ENCODE measurements at regions not wholly inside any gene's neighbourhood (a gene's known extent, or its start where the extent isn't known, plus 50 kb on each side); places are given as distances from the start of the nearest gene placed in this dataset.

DNA sequence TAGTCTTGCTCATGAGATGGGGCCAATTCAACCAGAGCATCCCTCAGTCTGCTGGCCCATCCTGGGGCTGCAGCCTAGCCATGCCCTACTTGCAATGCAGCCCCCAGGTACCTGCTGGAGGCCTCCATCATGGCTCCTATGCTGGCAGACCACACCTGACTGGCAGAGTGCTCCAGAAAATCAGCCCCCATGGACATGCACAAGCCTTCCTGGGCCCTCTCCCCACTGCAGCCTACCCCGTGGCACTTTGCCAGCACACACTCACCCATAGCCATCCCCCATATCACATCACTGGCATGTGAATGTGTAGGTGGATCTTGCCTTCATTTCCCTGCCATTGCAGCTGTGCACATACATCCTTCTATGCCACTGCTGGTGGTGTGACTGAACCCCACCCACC is 381.8 kb downstream of the UBE2NL start:
- Histone ChIP-seq H3K36me3 (ENCODE audit: control insufficient read depth in 1 of 2, insufficient read depth in 2 of 2, low read length in 2 of 2) (no peaks in the 10 kb centered on the region), H4K20me1 (ENCODE audit: insufficient read depth) (no peaks in the 10 kb centered on the region), H3K4me1 (ENCODE audit: control insufficient read depth in 1 of 2, insufficient read depth in 2 of 2, low read length in 2 of 2) (no peaks in the 10 kb centered on the region), H3K4me2 (ENCODE audit: low read length) (no peak overlapping the region), H2AFZ (ENCODE audit: low read depth, low read length, poor library complexity, severe bottlenecking) (no peak overlapping the region), H3K79me2 (ENCODE audit: insufficient read depth, low read length) (no peaks in the 10 kb centered on the region), H3K9ac (ENCODE audit: low read length) (no peak overlapping the region), H3K4me3 (replicated peaks in 1 of 2; ENCODE audit: low read depth in 1 of 2, low read length in 2 of 2) (no peak overlapping the region), H3K27ac (ENCODE audit: low read depth, low read length) (no peak overlapping the region), H3K27me3 (ENCODE audit: insufficient read depth, low read length) (no peaks in the 10 kb centered on the region), H3K9me2 (ENCODE audit: insufficient read depth) (no peaks in the 10 kb centered on the region), H3K9me3 (ENCODE audit: control insufficient read depth in 1 of 2, insufficient read depth in 1 of 2, low read depth in 1 of 2, low read length in 2 of 2) (no peaks in the 10 kb centered on the region)
- intact Hi-C loops (cut with micrococcal nuclease): no loop called here
- ChIA-PET POLR2A (no interaction called here), CTCF (no interaction called here), RAD21 (ENCODE audit: low non-redundant PET in 1 of 2, low total read pairs in 2 of 2, uncharacterized antibody in 2 of 2, unreplicated experiment in 2 of 2) (no interaction called here)
- ATAC-seq (no peak), DNase-seq (ENCODE audit: low read depth, low spot score) (no peak)
- no peak for TF ChIP-seq EZH2phosphoT487 (IDR thresholded peaks at IDR 0.05; ENCODE audit: borderline replicate concordance)
- TF ChIP-seq ELF1 (IDR thresholded peaks at IDR 0.05; ENCODE audit: borderline replicate concordance, low read depth): no peak
- no peak for TF ChIP-seq POLR2A (IDR thresholded peaks at IDR 0.05; ENCODE audit: borderline replicate concordance, extremely low read depth, insufficient read depth, insufficient read length)
- TF ChIP-seq, protein P1, sequence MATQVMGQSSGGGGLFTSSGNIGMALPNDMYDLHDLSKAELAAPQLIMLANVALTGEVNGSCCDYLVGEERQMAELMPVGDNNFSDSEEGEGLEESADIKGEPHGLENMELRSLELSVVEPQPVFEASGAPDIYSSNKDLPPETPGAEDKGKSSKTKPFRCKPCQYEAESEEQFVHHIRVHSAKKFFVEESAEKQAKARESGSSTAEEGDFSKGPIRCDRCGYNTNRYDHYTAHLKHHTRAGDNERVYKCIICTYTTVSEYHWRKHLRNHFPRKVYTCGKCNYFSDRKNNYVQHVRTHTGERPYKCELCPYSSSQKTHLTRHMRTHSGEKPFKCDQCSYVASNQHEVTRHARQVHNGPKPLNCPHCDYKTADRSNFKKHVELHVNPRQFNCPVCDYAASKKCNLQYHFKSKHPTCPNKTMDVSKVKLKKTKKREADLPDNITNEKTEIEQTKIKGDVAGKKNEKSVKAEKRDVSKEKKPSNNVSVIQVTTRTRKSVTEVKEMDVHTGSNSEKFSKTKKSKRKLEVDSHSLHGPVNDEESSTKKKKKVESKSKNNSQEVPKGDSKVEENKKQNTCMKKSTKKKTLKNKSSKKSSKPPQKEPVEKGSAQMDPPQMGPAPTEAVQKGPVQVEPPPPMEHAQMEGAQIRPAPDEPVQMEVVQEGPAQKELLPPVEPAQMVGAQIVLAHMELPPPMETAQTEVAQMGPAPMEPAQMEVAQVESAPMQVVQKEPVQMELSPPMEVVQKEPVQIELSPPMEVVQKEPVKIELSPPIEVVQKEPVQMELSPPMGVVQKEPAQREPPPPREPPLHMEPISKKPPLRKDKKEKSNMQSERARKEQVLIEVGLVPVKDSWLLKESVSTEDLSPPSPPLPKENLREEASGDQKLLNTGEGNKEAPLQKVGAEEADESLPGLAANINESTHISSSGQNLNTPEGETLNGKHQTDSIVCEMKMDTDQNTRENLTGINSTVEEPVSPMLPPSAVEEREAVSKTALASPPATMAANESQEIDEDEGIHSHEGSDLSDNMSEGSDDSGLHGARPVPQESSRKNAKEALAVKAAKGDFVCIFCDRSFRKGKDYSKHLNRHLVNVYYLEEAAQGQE (IDR thresholded peaks at IDR 0.05; ENCODE audit: low read depth): no peak
- TF ChIP-seq, protein P2, sequence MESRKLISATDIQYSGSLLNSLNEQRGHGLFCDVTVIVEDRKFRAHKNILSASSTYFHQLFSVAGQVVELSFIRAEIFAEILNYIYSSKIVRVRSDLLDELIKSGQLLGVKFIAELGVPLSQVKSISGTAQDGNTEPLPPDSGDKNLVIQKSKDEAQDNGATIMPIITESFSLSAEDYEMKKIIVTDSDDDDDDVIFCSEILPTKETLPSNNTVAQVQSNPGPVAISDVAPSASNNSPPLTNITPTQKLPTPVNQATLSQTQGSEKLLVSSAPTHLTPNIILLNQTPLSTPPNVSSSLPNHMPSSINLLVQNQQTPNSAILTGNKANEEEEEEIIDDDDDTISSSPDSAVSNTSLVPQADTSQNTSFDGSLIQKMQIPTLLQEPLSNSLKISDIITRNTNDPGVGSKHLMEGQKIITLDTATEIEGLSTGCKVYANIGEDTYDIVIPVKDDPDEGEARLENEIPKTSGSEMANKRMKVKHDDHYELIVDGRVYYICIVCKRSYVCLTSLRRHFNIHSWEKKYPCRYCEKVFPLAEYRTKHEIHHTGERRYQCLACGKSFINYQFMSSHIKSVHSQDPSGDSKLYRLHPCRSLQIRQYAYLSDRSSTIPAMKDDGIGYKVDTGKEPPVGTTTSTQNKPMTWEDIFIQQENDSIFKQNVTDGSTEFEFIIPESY (IDR thresholded peaks at IDR 0.05; ENCODE audit: extremely low read depth, insufficient replicate concordance, low read length): no peak
- TF ChIP-seq EGR1 (IDR thresholded peaks at IDR 0.05; ENCODE audit: low read depth): no peak
- no peak for TF ChIP-seq YY1 (IDR thresholded peaks at IDR 0.05; ENCODE audit: extremely low read depth, insufficient replicate concordance, low read depth, low read length)
- TF ChIP-seq POLR2AphosphoS5 (IDR thresholded peaks at IDR 0.05; ENCODE audit: low read depth, low read length): no peak
- TF ChIP-seq ZNF274 (IDR thresholded peaks at IDR 0.05; ENCODE audit: low read depth, low read length): no peak
- no peak for TF ChIP-seq SIN3A (IDR thresholded peaks at IDR 0.05; ENCODE audit: low read depth)
- TF ChIP-seq FOSL1 (IDR thresholded peaks at IDR 0.05; ENCODE audit: low read depth): no peak
- no peak for TF ChIP-seq SP1 (IDR thresholded peaks at IDR 0.05; ENCODE audit: low read depth)
- TF ChIP-seq CBX3 (IDR thresholded peaks at IDR 0.05; ENCODE audit: low read depth): no peak
- TF ChIP-seq CTCF (IDR thresholded peaks at IDR 0.05 in 2 of 3, conservative IDR thresholded peaks at IDR 0.05 in 1 of 3; ENCODE audit: borderline replicate concordance in 1 of 3, insufficient read depth in 1 of 3, low read depth in 2 of 3, low read length in 2 of 3): no peak
- no peak for TF ChIP-seq JUND (IDR thresholded peaks at IDR 0.05)
- TF ChIP-seq, protein P3, sequence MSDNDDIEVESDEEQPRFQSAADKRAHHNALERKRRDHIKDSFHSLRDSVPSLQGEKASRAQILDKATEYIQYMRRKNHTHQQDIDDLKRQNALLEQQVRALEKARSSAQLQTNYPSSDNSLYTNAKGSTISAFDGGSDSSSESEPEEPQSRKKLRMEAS (IDR thresholded peaks at IDR 0.05): no peak
- no peak for TF ChIP-seq ZFX (IDR thresholded peaks at IDR 0.05)
- no peak for TF ChIP-seq SRF (IDR thresholded peaks at IDR 0.05; ENCODE audit: low read depth)
- no TSS peak for BruUV-seq (replicated peaks)
